Osteoblast (primary cell): ENCODE measurements at regions not wholly inside any gene's neighbourhood (a gene's known extent, or its start where the extent isn't known, plus 50 kb on each side); places are given as distances from the start of the nearest gene placed in this dataset.

Experiments
- DNase-seq: peaks from one replicate; pipeline ENCODE4 v3.0.0; 2011; ENCODE audit warnings: low spot score, mixed read lengths; ENCODE audit not compliant: insufficient read length; ENCODE audit errors: missing footprints
- H2AFZ ChIP-seq: 2 replicates; pipeline ENCODE4 v1.6.0; 2011; ENCODE audit warnings: mild to moderate bottlenecking, low read length
- H3K27ac ChIP-seq: 2 replicates; pipeline ENCODE4 v1.5.1; 2011; ENCODE audit warnings: mild to moderate bottlenecking, low read depth, low read length, moderate library complexity
- H3K27me3 ChIP-seq: 2 replicates; pipeline ENCODE4 v1.6.0; 2012; ENCODE audit warnings: mild to moderate bottlenecking, control low read depth, inconsistent platforms, low read length, moderate library complexity; ENCODE audit not compliant: insufficient read depth
- H3K36me3 ChIP-seq: 2 replicates; pipeline ENCODE4 v1.5.1; 2011; ENCODE audit warnings: mild to moderate bottlenecking, low read length, control low read depth, moderate library complexity; ENCODE audit not compliant: insufficient read depth
- H3K4me1 ChIP-seq: 2 replicates; pipeline ENCODE4 v1.5.1; 2011; ENCODE audit warnings: mild to moderate bottlenecking, low read length, control low read depth, moderate library complexity; ENCODE audit not compliant: insufficient read depth
- H3K4me2 ChIP-seq: 2 replicates; pipeline ENCODE4 v1.6.0; 2011; ENCODE audit warnings: mild to moderate bottlenecking, low read length; ENCODE audit not compliant: insufficient read depth
- H3K4me3 ChIP-seq: fragments of 200-600 bp; sonication (generic); 3 replicates; pipeline ENCODE4 v1.5.1; 2012; ENCODE audit warnings: mild to moderate bottlenecking, low read length, inconsistent platforms; ENCODE audit not compliant: insufficient read depth
- H3K79me2 ChIP-seq: 2 replicates; pipeline ENCODE4 v1.6.0; 2012; ENCODE audit warnings: mild to moderate bottlenecking, low read length, control low read depth, inconsistent platforms; ENCODE audit not compliant: insufficient read depth
- H3K9me3 ChIP-seq: 2 replicates; pipeline ENCODE4 v1.5.1; 2011; ENCODE audit warnings: low read depth, low read length, control low read depth
- H4K20me1 ChIP-seq: 2 replicates; pipeline ENCODE4 v1.6.0; 2012; ENCODE audit warnings: mild to moderate bottlenecking, low read length, control low read depth; ENCODE audit not compliant: insufficient read depth
- TF ChIP-seq, protein P1 (sequence below): IDR thresholded peaks from 2 replicates; pipeline ENCODE4 v1.5.1; 2011; ENCODE audit warnings: mild to moderate bottlenecking, low read depth, low read length, moderate library complexity; ENCODE audit errors: extremely low read depth

- Histone ChIP-seq H3K4me2 (no peak overlapping the region), H3K27ac (no peak overlapping the region), H3K27me3 (no peaks in the 10 kb centered on the region), H3K79me2 (no peaks in the 10 kb centered on the region), H2AFZ (no peak overlapping the region), H3K4me3 (no peak overlapping the region), H4K20me1 (no peaks in the 10 kb centered on the region), H3K9me3 (no peaks in the 10 kb centered on the region), H3K4me1 (no peaks in the 10 kb centered on the region), H3K36me3 (no peaks in the 10 kb centered on the region)
- TF ChIP-seq, protein P1, sequence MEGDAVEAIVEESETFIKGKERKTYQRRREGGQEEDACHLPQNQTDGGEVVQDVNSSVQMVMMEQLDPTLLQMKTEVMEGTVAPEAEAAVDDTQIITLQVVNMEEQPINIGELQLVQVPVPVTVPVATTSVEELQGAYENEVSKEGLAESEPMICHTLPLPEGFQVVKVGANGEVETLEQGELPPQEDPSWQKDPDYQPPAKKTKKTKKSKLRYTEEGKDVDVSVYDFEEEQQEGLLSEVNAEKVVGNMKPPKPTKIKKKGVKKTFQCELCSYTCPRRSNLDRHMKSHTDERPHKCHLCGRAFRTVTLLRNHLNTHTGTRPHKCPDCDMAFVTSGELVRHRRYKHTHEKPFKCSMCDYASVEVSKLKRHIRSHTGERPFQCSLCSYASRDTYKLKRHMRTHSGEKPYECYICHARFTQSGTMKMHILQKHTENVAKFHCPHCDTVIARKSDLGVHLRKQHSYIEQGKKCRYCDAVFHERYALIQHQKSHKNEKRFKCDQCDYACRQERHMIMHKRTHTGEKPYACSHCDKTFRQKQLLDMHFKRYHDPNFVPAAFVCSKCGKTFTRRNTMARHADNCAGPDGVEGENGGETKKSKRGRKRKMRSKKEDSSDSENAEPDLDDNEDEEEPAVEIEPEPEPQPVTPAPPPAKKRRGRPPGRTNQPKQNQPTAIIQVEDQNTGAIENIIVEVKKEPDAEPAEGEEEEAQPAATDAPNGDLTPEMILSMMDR = no peak
- DNase-seq = no peak
Observed at GRCh38 chr20:6240059-6240458, 117.2 kb upstream of the FERMT1 start.

DNA sequence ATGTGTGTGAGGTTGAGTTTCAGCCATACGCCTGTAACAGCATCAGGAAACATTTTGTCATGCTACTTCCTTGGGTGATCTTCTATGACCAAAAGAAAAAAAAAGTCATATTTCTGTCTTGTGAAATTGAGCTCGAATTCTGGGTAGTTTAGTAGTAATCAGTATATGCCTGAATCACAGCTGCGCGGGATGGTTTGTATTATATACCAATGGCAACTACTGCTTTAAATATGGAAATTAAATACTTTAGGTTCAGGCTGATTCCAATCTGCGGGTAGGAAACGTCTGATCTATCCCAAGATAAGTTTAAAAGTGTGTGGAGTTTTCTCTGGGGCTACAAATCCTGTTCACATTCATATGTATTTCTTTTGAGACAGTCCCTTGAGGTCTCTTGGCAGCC, 115.6 kb upstream of the FERMT1 start:
- TF ChIP-seq, protein P1 = no peak
- Histone ChIP-seq H3K4me3 (no peak overlapping the region), H3K4me1 (no peaks in the 10 kb centered on the region), H3K79me2 (no peaks in the 10 kb centered on the region), H3K4me2 (no peak overlapping the region), H3K36me3 (no peaks in the 10 kb centered on the region), H4K20me1 (no peaks in the 10 kb centered on the region), H3K27me3 (no peaks in the 10 kb centered on the region), H3K9me3 (no peaks in the 10 kb centered on the region), H2AFZ (no peak overlapping the region), H3K27ac (no peak overlapping the region)
- DNase-seq = no peak

DNA sequence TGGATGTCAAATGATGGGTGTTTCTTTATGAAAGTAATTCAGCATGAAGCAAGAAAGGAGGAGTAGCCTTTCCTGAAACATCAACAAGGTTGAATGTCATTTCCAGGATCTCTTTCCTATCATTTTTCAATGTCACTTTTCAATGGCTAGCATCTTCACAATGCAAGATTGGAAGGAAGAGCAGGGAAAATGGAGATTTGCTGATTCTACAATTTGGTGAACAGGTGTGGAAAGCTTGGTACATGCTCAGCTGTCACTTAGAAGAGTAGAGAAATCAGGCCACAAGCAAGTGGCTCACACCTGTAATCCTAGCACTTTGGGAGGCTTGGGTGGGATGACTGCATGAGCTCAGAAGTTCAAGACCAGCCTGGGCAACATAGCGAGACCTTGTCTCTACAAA, 112.7 kb upstream of the FERMT1 start:
- no peaks in the 10 kb centered on the region for H3K27me3 ChIP-seq
- H3K4me3 ChIP-seq = no peak overlapping the region
- TF ChIP-seq, protein P1 = no peak
- H3K4me2 ChIP-seq = no peak overlapping the region
- H3K4me1 ChIP-seq = no peaks in the 10 kb centered on the region
- no peaks in the 10 kb centered on the region for H3K36me3 ChIP-seq
- no peaks in the 10 kb centered on the region for H4K20me1 ChIP-seq
- H3K27ac ChIP-seq = no peak overlapping the region
- H3K79me2 ChIP-seq = no peaks in the 10 kb centered on the region
- no peak for DNase-seq
- H2AFZ ChIP-seq = no peak overlapping the region
- H3K9me3 ChIP-seq = no peaks in the 10 kb centered on the region

DNA sequence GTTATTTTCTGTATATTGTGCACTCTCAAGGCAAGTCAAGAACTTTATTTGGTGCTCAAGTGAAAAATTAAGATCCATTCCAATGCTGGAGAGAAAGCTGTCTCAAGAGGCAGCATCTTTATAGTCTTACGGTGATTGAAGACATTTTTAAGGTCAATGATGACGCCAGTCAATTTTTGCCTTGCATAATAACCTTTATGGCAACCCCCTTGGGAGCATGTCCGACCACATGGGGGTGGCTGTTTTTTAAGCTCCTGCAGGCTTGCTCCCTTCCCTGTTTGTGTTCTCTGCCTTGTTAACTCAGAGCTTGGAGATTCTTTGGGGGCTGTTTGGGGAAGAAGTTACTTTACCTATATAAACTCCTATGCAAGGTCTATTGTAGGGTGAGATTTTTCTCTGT, 109.6 kb upstream of the FERMT1 start:
- Histone ChIP-seq H2AFZ (no peak overlapping the region), H3K4me3 (no peak overlapping the region), H3K4me2 (no peak overlapping the region), H4K20me1 (no peaks in the 10 kb centered on the region), H3K27ac (no peak overlapping the region), H3K36me3 (no peaks in the 10 kb centered on the region), H3K4me1 (no peaks in the 10 kb centered on the region), H3K9me3 (no peaks in the 10 kb centered on the region), H3K79me2 (no peaks in the 10 kb centered on the region), H3K27me3 (no peaks in the 10 kb centered on the region)
- no peak for DNase-seq
- TF ChIP-seq, protein P1 = no peak
